Vagina (tissue), 2 donors: ENCODE measurements at regions not wholly inside any gene's neighbourhood (a gene's known extent, or its start where the extent isn't known, plus 50 kb on each side); places are given as distances from the start of the nearest gene placed in this dataset.

Experiments used
- DNase-seq, 2 donors: peaks; one replicate each; pipeline ENCODE4 v3.0.0-alpha.2; 2017; ENCODE audit errors: extremely low spot score in 2 of 2
- H3K27ac ChIP-seq: fragments of 200-600 bp; sonication (generic); one replicate; pipeline ENCODE4 v1.5.1; 2019
- H3K27me3 ChIP-seq: fragments of 200-600 bp; sonication (generic); one replicate; pipeline ENCODE4 v1.5.1; 2019
- H3K36me3 ChIP-seq, 2 donors: fragments of 200-600 bp; sonication (generic); one replicate each; pipeline ENCODE4 v1.5.1; 2017 to 2019
- H3K4me1 ChIP-seq: fragments of 200-600 bp; sonication (generic); one replicate; pipeline ENCODE4 v1.5.1; 2019
- H3K4me3 ChIP-seq, 2 donors: fragments of 200-600 bp; sonication (generic); 1 replicate in 1 of 2; 2 replicates in 1 of 2; pipeline ENCODE4 v1.5.1; 2016 to 2019
- H3K9me3 ChIP-seq: fragments of 200-600 bp; sonication (generic); one replicate; pipeline ENCODE4 v1.5.1; 2019
- POLR2A ChIP-seq, 2 donors: fragments of 450-650 bp; IDR thresholded peaks; one replicate each; pipeline ENCODE4 v1.6.1; 2017; ENCODE audit warnings: antibody characterized with exemption in 2 of 2, mild to moderate bottlenecking in 2 of 2, moderate library complexity in 2 of 2
- POLR2AphosphoS5 ChIP-seq, 2 donors: sonication (generic); formaldehyde crosslinking; IDR thresholded peaks; one replicate each; pipeline ENCODE4 v1.9.0; 2017; ENCODE audit warnings: antibody characterized with exemption in 2 of 2, mild to moderate bottlenecking in 2 of 2, low read depth in 1 of 2; ENCODE audit not compliant: insufficient read depth in 1 of 2
- intact Hi-C: fragments of 100-400 bp; cut with DNase I; formaldehyde crosslinking; loops from one replicate; pipeline ENCODE4 v1.15.1; 2023
- TF ChIP-seq, protein P1 (sequence below), 3 experiments: fragments of 450-650 bp in 2 of 3; fragments of 200-600 bp in 1 of 3; sonication (generic) in 1 of 3; IDR thresholded peaks; one replicate each; pipeline ENCODE4 v1.5.1; 2017 to 2019; ENCODE audit warnings: antibody characterized with exemption in 3 of 3, mild to moderate bottlenecking in 2 of 3, moderate library complexity in 2 of 3

DNA sequence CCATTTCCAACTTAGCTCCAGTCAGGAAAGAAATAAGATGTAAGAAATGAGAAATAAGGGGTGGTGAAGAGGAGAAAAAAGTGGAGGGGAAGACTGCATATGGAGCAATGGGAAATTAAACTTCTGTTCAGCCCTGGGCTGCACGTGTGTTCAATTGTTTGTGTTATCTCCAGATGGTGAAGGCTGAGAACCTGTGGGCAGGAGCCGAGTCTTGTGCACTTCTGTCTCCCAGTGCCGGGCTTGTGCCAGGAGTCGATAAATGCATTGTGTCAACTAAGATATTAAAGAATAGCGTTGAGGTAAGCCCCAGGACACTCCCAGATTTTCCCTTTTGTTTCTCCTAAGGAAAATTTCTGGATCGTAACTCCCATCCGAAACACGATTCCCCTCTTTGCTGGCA is 98.2 kb downstream of the PRLHR start:
- TF ChIP-seq POLR2A (IDR thresholded peaks at IDR 0.05) (no peak), POLR2AphosphoS5 (IDR thresholded peaks at IDR 0.05; ENCODE audit: insufficient read depth in 1 of 2, low read depth in 1 of 2) (no peak)
- TF ChIP-seq, protein P1, sequence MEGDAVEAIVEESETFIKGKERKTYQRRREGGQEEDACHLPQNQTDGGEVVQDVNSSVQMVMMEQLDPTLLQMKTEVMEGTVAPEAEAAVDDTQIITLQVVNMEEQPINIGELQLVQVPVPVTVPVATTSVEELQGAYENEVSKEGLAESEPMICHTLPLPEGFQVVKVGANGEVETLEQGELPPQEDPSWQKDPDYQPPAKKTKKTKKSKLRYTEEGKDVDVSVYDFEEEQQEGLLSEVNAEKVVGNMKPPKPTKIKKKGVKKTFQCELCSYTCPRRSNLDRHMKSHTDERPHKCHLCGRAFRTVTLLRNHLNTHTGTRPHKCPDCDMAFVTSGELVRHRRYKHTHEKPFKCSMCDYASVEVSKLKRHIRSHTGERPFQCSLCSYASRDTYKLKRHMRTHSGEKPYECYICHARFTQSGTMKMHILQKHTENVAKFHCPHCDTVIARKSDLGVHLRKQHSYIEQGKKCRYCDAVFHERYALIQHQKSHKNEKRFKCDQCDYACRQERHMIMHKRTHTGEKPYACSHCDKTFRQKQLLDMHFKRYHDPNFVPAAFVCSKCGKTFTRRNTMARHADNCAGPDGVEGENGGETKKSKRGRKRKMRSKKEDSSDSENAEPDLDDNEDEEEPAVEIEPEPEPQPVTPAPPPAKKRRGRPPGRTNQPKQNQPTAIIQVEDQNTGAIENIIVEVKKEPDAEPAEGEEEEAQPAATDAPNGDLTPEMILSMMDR (IDR thresholded peaks at IDR 0.05) = no peak
- Histone ChIP-seq H3K4me1 (no peaks in the 10 kb centered on the region), H3K27me3 (no peaks in the 10 kb centered on the region), H3K36me3 (no peaks in the 10 kb centered on the region), H3K9me3 (no peaks in the 10 kb centered on the region), H3K27ac (no peak overlapping the region), H3K4me3 (no peak overlapping the region)
- peak in 1 of 2 donors; percentile 40 for DNase-seq
- intact Hi-C loops = no loop called here

DNA sequence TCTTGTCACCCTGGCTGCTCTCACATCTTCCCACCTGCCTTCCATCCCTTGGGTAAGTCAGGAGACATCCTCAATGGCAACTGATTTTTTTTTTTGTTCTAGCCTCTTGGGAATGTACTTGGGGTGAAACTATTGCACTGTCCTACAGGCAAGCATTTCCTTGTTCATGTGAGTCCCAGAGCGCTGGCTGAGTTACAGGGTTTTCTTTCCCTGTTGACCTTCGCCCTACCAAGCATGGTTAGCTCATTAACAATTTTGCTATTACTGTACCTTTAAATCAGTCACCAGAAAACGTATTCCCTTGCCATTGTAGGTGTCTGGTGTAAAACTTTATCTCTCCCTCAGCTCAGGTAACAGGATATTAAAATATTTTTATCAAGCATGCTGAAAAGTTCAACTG is 98.9 kb downstream of the PRLHR start:
- Histone ChIP-seq H3K9me3 (no peaks in the 10 kb centered on the region), H3K36me3 (no peaks in the 10 kb centered on the region), H3K27me3 (no peaks in the 10 kb centered on the region), H3K4me1 (no peaks in the 10 kb centered on the region), H3K4me3 (no peak overlapping the region), H3K27ac (no peak overlapping the region)
- intact Hi-C loops = no loop called here
- DNase-seq = no peak
- TF ChIP-seq POLR2AphosphoS5 (IDR thresholded peaks at IDR 0.05; ENCODE audit: insufficient read depth in 1 of 2, low read depth in 1 of 2) = no peak
- no peak for TF ChIP-seq POLR2A (IDR thresholded peaks at IDR 0.05)
- TF ChIP-seq, protein P1 (IDR thresholded peaks at IDR 0.05) = no peak

DNA sequence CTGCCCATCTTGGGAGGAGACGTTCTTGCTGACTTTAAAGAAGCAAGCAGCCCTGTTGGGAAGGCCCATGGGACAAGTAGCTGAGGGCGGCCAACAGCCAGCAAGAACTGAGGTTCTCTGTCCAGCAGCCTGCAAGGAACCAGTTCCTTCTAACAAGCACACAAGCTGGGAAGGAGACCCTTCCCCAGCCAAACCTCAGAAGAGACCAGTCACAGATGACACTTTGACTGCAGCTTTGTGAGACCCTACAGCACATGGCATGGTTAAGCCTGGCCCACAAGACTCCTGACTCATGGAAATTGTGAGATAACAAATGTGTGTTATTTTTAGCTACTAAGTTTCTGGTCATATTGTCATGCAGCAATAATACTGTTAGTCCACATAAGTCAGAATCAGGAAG is 99.9 kb downstream of the PRLHR start:
- Histone ChIP-seq H3K27ac (no peak overlapping the region), H3K4me1 (no peaks in the 10 kb centered on the region), H3K27me3 (no peaks in the 10 kb centered on the region), H3K9me3 (no peaks in the 10 kb centered on the region), H3K4me3 (no peak overlapping the region), H3K36me3 (no peaks in the 10 kb centered on the region)
- peak in 1 of 2 donors; percentile 54 for DNase-seq
- intact Hi-C loops = no loop called here
- no peak for TF ChIP-seq POLR2AphosphoS5 (IDR thresholded peaks at IDR 0.05; ENCODE audit: insufficient read depth in 1 of 2, low read depth in 1 of 2)
- TF ChIP-seq, protein P1 (IDR thresholded peaks at IDR 0.05) = no peak
- no peak for TF ChIP-seq POLR2A (IDR thresholded peaks at IDR 0.05)

DNA sequence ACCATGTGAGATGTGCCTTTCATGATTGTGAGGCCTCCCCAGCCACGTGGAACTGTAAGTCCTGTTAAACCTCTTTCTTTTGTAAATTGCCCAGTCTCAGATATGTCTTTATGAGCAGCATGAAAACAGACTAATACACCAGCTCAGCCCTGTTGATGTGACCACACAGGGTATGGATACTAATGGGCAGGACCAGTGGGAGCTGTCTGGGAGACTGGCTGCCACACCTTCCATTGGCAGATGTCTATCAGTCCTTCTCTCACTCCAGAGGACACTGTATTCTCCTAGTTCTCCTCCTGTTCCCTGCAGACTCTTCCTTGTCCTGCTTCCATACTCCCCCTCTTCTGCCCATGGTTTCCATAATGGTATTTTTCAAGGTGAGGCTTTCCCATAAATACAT is 104.4 kb downstream of the PRLHR start:
- intact Hi-C loops = no loop called here
- Histone ChIP-seq H3K36me3 (no peaks in the 10 kb centered on the region), H3K4me1 (no peaks in the 10 kb centered on the region), H3K4me3 (no peak overlapping the region), H3K27me3 (no peaks in the 10 kb centered on the region), H3K27ac (no peak overlapping the region), H3K9me3 (no peaks in the 10 kb centered on the region)
- peak in 1 of 2 donors; percentile 8 for DNase-seq
- TF ChIP-seq, protein P1 (IDR thresholded peaks at IDR 0.05) = no peak
- TF ChIP-seq POLR2AphosphoS5 (IDR thresholded peaks at IDR 0.05; ENCODE audit: insufficient read depth in 1 of 2, low read depth in 1 of 2) (no peak), POLR2A (IDR thresholded peaks at IDR 0.05) (no peak)

DNA sequence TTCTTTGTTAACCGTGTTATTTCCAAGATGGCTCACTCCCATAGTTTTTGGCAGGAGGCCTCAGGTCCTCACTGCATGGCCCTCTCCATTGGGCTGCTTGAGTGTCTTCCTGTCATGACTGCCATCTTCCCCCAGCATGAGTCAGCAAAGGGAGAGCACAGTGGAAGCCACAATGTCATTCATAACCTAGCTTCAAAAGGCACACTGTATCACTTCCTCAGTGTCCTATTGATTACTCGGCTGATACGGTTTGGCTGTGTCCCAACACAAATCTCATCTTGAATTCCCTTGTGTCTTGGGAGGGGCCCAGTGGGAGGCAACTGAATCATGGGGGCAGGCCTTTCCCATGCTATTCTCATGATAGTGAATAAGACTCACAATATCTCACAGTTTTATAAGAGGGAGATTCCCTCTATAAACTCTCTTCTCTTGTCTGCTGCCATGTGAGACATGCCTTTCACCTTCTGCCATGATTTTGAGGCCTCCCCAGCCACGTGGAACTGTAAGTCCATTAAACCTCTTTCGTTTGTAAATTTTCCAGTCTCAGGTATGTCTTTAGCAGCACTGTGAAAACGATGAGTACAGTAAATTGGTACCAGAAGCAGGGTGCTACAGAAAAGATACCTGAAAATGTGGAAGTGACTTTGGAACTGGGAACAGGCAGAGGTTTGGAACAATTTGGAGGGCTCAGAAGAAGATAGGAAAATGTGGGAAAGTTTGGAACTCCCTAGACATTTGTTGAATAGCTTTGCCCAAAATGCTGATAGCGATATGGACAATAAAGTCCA is 106.5 kb downstream of the PRLHR start:
- no peaks in the 10 kb centered on the region for H3K9me3 ChIP-seq
- no peak overlapping the region for H3K27ac ChIP-seq
- H3K36me3 ChIP-seq = no peaks in the 10 kb centered on the region
- H3K4me3 ChIP-seq = no peak overlapping the region
- TF ChIP-seq POLR2A (IDR thresholded peaks at IDR 0.05) (no peak), POLR2AphosphoS5 (IDR thresholded peaks at IDR 0.05; ENCODE audit: insufficient read depth in 1 of 2, low read depth in 1 of 2) (no peak)
- TF ChIP-seq, protein P1 (IDR thresholded peaks at IDR 0.05) = no peak
- DNase-seq = peak in 1 of 2 donors; percentile 6
- no peaks in the 10 kb centered on the region for H3K4me1 ChIP-seq
- no peaks in the 10 kb centered on the region for H3K27me3 ChIP-seq
- intact Hi-C loops = no loop called here
